HG02588 (cell line): ENCODE measurements at regions not wholly inside any gene's neighbourhood (a gene's known extent, or its start where the extent isn't known, plus 50 kb on each side); places are given as distances from the start of the nearest gene placed in this dataset.

Source experiments
- ATAC-seq: cut with Tn5 transposase; IDR thresholded peaks from one replicate; pipeline ENCODE4 v1.9.1; 2021; ENCODE audit warnings: mild to moderate bottlenecking, moderate library complexity; ENCODE audit not compliant: unreplicated experiment

- ATAC-seq = no peak
Observed at GRCh38 chr2:19045151-19045550, 313.3 kb downstream of the OSR1 start.

DNA sequence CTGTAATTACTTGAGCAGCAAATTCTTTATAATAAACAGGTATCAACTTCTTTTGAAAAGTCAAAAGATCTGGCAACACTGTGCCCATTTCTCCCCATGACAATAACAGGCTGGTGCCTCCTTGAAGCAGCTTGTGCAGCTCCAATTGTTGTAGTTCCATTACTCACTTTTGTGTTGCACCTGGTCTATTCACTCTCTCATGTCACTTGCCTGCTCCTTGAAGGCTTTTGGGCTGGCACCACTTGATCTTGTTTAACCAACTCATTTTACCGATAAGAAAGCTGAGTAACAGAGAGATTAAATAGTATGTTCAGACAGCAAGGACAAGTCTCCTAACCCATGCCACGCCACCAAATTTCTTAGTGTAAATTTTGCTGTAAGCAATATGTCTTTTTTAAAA is 314.5 kb downstream of the OSR1 start:
- ATAC-seq = no peak

GRCh38 chr2:19041434-19042041 is 316.9 kb downstream of the OSR1 start:
- ATAC-seq = no peak

DNA sequence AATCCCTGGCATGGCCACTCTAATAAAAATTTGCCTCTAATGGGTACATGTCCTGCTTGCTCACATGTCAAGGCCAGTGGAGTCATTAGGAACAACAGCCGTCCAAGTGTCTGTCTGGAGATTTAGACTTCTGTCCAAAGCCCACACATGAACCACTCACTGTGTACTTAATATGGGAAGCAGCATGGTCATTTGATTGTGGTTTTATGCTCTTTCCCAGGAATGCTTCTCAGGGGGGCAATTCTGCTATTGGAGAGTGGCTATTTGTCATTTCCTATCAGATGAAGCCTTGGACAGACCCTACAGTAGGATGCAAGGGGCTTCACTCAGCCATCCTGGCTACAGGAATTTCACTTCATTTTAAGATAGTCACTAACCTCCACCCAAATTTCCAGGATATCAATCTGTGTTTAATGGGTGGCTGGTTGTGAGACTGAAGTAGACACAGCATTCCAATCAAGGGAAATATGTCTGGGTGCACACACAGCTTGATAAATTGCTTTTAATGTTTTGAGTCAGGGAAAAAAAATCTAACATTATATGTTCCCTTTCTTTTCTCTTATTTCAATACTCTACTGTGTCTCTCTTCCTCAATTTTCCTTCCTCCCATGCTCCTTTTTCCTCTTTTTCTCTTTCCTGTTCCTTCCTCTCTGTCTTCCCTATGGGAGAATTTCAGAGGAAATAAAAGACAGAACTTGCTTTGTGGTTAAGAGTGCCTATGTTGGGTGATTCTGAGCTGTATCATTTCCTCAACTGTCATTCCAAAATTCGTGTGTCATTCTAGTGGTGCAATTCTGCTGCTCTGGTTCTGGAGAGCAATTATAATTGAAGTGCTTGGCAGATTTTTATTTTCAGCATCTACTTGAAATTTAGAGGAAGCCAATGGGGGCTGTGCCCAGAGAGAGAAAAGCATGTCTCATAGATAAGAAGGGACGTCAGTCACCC is 320.1 kb downstream of the OSR1 start:
- ATAC-seq = no peak

GRCh38 chr2:19036091-19036490 is 322.3 kb downstream of the OSR1 start:
- no peak for ATAC-seq

DNA sequence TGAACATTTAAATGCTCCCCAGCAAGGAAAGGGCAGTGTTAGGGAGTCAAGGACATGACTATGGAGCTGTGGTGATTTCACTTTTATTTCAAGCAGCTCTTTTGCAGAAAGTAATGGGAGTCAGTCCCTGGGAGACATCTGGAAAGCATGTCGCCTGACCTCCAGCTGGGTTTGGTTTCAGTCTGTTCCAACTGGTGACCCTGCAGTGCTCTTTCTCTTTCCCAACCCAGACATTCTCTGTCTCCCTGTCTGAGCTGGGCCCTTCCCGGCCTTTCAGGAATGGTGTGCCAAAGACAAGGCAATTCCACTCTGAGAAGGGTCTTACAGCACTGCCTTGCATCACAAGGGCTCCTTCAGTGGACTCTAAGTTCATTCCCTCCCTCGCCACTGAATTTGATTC is 323.2 kb downstream of the OSR1 start:
- ATAC-seq = no peak

- no peak for ATAC-seq
Observed at GRCh38 chr2:19033240-19033639, 325.2 kb downstream of the OSR1 start.

DNA sequence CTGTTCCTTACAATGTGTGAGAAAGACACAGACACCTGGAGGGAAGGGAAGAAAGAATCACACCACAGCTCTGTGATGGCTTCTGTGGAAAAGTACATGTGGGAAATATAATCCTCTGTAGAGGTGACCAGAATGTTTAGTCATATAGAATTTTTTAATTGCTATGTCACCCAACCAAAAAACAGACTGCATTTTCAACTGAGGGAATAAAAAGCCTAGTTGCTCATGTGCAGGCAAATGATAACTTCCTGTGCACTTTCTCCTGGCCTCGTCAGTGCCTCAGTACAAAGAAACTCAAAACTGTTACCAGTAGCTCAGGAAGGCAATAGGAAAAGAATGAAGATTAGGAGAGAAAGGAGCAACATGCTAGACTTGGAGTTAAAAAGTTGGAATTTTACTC is 326.8 kb downstream of the OSR1 start:
- no peak for ATAC-seq

- ATAC-seq = no peak
Observed at GRCh38 chr2:19029655-19030054, 328.8 kb downstream of the OSR1 start.

- no peak for ATAC-seq
Observed at GRCh38 chr2:19028587-19029375, 329.6 kb downstream of the OSR1 start.

- no peak for ATAC-seq
Observed at GRCh38 chr2:19027626-19028025, 330.8 kb downstream of the OSR1 start.

DNA sequence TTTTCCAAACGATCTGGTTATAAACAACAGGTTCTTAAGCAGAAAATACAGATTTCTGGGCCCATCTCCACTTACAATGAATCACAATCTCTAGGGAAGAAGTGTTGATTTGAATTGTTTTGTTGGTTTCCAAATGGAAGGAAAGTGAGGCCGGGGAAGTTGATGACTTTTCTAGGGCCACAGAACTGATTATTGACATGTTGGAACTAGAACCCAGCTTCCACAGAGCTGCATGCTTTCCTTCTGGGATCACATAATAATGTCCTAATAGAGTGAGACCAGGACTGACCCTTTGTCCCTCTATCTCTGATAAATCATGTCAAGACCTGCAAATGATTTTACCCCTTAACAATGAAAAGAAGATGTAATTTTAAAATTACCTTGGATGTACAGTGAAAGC is 332.2 kb downstream of the OSR1 start:
- ATAC-seq = no peak

GRCh38 chr2:19022334-19022733 is 336.1 kb downstream of the OSR1 start:
- ATAC-seq = no peak

- no peak for ATAC-seq
Observed at GRCh38 chr2:19021721-19022120, 336.7 kb downstream of the OSR1 start.

- no peak for ATAC-seq
Observed at GRCh38 chr2:19021100-19021476, 337.3 kb downstream of the OSR1 start.

DNA sequence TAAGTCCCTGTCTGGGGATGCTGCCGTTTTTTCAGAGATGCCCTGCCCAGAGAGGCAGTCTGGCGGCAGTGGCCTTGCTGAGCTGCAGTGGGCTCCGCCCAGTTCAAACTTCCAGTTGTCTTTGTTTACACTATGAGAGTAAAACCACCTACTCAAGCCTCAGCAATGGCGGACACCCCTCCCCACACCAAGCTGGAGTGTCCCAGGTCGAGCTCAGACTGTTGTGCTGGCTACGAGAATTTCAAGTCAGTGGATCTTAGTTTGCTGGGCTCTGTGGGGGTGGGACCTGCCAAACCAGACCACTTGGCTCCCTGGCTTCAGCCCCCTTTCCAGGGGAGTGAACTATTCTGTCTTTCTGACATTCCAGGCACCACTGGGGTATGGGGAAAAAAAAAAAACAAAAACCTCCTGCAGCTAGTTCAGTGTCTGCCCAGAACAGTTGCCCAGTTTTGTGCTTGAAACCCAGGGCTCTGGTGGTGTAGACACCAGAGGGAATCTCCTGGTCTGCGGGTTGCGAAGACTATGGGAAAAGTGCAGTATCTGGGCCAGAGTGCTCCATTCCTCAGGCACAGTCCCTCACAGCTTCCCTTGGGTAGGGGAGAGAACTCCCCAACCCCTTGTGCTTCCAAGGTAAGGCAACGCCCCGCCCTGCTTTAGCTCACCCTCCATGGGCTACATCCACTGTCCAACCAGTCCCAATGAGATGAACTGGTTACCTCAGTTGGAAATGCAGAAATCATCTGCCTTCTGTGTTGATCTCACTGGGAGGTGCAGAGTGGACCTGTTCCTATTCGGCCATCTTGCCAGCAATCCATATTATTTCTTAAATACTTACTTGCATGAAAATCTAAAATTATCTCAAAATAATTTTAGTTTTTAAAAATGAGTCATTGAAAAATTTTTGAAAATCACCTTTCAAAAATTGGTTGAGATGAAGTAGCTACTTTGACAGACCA is 338.0 kb downstream of the OSR1 start:
- ATAC-seq = no peak

DNA sequence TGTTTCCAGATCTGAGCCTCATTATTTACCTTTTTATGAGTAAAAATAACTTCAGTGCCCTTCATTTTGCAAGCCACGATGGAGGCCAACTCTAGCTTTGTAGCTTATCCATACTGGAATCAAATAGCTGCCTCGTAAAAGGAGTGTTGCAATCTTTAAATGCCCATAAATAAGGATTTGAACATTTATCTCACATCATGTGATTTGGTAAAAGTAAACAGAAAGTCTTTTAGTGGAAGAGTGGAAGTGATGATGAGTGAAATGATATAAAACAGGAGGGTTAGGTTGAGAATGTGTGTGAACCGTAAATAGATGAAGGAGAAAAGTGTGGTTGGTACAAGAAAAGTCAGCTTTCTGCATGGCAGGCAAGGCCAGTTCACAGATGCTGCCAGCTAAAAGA is 348.9 kb downstream of the OSR1 start:
- ATAC-seq = no peak

DNA sequence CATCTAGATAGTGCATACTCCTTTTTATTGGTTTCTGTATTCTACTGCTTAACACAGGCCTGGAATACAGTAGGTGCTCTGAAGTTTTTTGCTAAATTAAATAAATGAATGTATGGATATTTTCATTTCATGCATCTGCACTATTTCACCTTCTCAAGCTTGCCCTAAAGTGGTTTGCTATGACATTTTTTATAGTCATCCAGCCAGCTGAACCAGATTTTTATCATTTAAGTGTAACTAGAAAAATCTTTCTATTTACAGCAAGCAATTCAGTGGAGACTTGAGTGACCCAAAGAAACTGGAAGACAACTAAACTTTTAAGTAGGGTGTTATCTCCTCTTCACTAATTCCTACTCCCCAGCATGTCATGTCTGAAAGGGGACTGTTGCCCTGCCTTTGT is 354.9 kb downstream of the OSR1 start:
- no peak for ATAC-seq

DNA sequence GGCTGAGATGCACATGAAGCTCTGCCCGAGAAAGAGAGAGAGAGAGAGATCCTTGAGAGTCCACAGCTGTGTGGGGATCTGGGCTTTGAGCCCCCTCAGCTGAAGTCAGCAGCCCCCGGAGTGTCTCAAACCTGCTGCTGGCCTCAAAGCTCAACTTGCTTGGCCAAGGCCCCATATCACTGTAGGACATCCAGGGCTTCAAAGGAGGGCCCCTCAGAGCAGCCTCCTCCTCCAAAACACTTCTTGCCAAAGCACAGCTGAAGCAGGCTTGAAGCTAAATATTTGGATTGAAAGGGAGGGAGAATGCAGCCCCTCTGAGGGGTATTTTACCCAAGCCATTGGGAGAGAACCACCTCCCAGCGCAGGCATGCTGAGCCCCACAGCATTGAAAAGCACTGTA is 357.6 kb downstream of the OSR1 start:
- ATAC-seq = no peak

GRCh38 chr2:18999198-18999597 is 359.2 kb downstream of the OSR1 start:
- ATAC-seq = no peak

DNA sequence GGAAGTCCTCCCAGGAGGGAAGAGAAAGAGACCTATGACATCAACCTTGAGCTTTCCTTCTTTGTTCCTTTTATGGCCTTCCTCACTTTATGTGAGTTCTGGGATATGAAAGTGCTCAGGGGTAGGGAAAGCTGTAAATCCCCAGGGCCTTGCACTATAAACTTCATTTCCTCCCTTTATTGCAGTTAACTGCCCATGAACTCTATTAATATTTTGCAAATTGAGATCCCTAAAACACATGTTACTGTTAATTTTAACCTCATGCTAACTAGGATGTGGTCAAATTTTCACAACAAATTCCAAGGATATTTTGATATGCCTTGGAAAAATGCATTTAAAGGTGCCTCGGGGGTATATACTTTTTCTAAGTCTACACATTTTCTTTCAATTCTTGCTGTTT is 359.9 kb downstream of the OSR1 start:
- no peak for ATAC-seq
